HG02623 (cell line): ENCODE measurements at regions not wholly inside any gene's neighbourhood (a gene's known extent, or its start where the extent isn't known, plus 50 kb on each side); places are given as distances from the start of the nearest gene placed in this dataset.
"Not testable (repeated sequence)": the region's sequence is repeated elsewhere in the genome, so short reads cannot be mapped to it uniquely, and the experiment has no call there.

Source experiments
- ATAC-seq: cut with Tn5 transposase; IDR thresholded peaks from one replicate; pipeline ENCODE4 v1.9.1; 2021; ENCODE audit warnings: moderate library complexity; ENCODE audit not compliant: unreplicated experiment

DNA sequence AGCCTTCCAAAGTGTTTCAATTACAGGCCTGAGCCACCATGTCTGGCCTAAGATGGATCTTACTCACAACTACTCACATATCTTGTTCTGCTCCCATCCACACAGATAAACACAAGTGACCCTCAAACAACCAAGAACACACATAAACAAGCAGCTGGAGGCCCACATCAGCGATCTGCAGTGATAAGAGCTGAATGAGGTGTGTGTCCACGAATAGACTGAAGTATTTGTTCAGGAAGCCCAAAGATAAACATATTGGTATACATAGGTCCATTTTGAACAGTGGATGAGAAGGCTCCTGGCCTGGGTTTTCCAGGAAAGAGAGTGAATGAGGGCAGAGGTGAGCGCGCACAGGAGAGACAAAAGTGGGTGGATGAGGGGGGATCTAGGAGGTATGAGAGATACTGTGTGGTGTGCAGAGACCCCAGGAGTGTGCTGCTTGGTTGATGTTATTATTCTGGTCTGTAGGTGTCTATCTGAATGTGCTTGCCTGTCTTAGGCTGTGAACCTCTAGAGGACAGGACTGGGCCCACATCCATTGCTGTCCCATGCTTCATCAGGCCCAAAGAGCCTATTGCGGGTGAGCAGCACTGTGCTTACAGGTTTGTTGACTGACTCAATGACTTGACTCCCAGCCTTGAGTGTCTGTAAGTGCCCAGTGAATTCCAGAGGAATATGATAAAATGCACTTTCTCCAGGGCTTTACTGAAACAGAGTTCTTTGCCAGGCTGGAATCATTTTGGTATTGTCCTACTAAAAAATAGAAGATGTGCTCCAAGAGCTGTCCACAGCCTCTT lies 79.9 kb upstream of the ATP1A1 start:
- ATAC-seq: no peak

DNA sequence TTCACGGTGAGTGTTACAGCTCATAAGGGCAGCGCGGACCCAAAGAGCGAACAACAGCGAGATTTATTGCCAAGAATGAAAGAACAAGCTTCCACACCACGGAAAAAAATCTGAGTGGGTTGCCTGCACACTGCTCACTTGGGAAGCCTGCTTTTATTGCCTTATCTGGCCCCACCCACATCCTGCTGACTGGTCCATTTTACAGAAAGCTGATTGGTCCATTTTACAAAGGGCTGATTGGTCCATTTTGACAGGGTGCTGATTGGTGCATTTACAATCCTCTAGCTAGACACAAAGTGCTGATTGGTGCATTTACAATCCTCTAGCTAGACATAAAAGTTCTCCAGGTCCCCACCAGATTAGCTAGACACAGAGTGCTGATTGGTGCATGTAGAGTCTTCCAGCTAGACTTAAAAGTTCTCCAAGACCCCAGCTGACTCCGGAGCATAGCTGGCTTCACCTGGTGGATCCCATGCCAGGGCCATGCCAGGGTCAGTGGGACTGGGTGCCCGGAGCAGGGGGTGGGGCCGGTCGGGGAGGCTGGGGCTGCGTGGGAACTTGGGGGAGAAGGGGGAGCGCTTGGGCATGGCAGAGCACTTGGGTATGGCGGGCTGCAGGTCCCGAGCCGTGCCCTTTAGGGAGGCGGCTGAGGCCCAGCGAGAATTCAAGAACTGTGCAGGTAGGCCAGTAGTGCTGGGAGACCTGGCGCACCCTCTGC lies 75.4 kb upstream of the ATP1A1 start:
- ATAC-seq: no peak

DNA sequence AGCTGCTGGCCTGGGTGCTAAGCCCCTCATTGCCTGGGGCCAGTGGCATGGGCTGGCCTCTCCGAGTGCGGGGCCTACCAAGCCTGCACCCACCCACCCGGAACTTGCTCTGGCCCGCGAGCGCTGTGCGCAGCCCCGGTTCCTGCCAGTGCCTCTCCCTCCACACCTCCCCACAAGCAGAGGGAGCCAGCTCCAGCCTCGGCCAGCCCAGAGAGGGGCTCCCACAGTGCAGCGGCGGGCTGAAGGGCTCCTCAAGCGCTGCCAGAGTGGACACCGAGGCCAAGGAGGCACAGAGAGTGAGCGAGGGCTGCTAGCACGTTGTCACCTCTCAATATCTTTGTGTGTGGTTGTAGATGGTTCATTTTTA lies 74.8 kb upstream of the ATP1A1 start:
- not testable (repeated sequence) for ATAC-seq

DNA sequence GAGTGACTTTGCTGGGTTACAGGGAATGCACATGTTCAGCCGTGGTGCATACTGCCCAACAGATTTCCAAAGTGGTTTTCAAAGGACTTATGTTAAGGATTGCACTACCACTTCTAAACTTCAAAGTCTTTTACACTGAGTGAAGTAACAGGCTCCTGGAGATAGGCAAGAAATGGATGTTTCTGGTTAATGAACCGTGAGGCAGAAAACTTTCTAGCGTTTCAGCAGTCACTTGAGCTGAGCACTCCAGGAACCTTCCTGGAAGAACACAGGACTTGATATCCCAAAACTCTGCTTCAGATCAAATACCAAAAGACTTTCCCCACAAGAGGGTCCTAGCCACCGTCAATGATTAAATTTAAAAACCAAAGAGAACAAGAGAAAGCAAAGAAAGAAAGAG lies 74.3 kb upstream of the ATP1A1 start:
- no peak for ATAC-seq

DNA sequence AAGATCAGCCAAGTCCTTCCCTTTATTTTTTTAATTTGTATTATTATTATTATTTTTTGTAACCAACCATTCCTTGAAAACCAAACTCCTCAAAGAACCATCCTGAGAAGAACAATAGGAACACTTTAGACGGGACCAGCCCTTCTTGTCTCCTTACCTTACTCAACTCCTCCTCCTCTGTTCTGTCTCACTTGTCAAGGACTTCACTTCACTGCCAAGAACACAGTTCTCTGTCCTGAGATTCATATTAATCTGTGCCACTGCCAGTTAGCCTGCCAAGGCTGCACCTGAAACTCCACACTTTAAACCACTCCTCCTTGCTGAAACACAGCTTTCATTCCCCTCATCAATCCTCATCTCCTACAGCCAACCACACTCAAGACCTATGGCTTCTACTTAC lies 73.8 kb upstream of the ATP1A1 start:
- ATAC-seq: no peak

DNA sequence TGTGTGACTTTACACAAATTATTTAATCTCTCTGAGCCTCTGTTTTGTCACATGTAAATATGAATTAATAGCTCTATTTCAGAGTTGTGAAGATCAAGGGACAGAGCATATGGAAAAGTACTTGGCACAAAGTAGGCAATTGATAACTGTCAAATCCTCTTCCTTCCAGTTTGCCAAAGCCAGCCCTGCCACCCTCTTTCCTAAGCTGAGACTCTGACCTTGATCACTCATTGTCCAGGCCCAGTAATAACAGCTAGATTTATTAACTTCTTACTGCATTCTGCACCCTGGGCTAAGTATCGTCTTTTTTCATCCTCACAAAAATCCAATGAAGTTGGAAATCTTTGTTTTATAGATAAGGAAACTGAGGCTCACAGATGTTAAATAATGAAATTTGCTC lies 70.8 kb upstream of the ATP1A1 start:
- ATAC-seq: no peak

- ATAC-seq: no peak
These were observed 66.9 kb upstream of the ATP1A1 start for GRCh38 chr1:116306102-116306501.

- no peak for ATAC-seq
These were observed 66.1 kb upstream of the ATP1A1 start for GRCh38 chr1:116306840-116307442.

DNA sequence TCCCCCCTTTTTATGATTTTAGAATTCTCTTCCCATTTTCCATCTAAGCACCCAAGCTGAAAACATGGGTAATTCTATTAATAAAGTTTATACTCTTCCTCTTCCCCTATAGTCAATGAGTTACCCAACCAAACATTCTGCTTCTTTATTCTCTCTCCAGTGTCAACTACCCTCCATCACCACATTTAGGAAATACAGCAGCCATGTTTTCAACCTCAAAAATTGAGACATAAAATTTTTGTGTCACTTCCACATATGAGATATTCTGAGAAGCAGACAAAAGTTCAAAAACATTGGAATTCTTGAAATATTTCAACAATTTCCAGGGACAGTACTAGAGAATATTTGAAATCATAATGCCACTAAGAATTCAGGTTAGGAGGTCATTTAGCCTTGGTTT lies 64.8 kb upstream of the ATP1A1 start:
- ATAC-seq: no peak

GRCh38 chr1:116309090-116309870 lies 63.8 kb upstream of the ATP1A1 start:
- ATAC-seq: no peak

DNA sequence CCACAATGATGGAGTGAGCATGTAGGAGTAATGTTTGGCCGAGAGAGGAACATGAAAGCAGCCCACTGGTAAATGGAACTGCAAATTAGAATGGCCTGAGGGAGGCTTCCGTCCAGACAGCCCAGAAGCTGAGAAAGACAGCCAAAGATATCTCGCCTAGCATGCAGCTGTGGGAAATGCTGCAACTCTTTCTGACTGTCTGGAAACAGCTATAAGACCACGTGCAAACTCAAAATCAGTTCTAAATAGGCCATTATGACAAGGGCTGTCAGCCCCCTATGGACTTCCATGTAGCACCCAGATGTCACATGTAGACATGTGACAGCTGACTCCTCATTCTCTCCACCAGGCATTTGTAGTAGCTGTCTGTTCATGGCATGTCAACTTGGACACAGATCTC lies 62.9 kb upstream of the ATP1A1 start:
- ATAC-seq: no peak

DNA sequence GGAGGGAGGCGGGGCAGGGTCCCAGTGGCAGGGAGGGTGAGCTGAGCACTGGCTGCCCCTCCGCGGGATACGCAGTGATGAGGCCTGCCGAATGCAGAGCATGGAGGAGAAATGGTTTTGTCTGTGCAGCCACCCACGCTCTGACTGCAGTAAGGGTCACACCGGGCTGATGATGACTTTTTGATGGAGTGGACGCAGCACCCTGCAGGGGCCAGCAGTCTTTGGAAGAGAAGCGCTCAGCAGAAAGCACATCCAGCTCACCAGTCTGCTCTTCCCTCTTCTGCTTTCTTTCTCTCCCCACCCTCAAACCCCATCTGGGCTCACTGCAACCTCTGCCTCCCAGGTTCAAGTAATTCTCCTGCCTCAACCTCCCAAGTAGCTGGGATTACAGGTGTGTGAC lies 61.9 kb upstream of the ATP1A1 start:
- no peak for ATAC-seq

- no peak for ATAC-seq
These were observed 61.0 kb upstream of the ATP1A1 start for GRCh38 chr1:116311756-116312680.

DNA sequence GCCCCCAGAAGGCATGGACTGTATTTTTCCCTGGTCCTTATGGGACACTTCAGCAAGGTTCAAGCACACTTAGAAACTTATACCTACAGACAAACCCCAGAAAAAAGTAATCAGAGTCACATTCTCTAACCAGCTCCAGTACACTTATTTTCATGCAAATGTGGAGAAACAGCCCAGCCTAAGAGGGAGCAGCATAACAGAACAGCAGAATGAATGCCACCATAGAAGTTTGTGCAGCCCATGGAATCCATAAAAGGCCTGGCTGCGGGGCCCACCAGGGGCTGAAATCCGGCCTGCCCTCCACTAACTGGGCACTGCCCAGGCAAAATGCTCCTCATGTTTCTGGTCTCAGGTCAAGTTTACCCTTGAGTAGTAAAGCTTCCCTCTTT lies 60.4 kb upstream of the ATP1A1 start:
- no peak for ATAC-seq

- no peak for ATAC-seq
These were observed 59.3 kb upstream of the ATP1A1 start for GRCh38 chr1:116313776-116314175.

GRCh38 chr1:116314305-116314919 lies 58.6 kb upstream of the ATP1A1 start:
- no peak for ATAC-seq

GRCh38 chr1:116316373-116316772 lies 56.7 kb upstream of the ATP1A1 start:
- ATAC-seq: no peak

DNA sequence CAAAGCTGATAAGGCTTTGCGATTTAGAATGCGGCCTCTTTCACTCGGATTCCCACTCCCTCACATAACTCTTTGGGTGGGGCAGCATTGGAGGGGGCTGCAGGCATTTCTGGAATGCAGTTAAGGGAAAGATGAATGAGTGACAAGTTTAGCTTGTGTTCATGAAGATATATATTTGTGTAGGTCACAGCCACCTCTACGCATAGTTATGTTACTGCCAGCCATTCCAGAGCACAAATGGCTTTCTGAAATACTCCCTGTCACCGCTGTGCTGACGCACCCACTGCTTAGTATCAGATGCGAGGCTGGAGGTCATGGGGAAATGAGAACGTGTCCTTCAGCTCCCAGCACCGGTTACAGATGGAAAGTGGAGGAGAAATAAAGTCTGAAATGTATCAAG lies 54.1 kb upstream of the ATP1A1 start:
- no peak for ATAC-seq

- ATAC-seq: no peak
These were observed 52.2 kb upstream of the ATP1A1 start for GRCh38 chr1:116320874-116321273.

DNA sequence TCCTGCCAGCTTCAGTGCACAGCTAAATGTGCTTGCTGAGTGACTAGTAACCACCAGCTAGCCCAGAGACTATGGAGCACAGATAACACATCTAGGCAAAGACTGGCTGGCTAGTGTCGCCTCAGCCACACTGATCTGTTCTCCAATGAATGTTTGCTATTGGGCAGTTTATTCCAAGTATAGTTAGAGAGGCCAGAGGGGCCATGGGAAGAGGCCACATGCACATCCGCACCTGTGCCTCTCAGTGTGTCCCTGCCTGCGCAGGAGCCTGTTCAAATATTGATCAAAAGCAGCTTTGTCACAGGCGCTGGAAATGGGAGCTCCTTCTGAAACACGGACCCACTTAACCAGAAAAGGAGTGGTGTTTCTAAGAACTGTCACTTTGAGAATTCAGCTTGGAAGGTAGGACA lies 51.3 kb upstream of the ATP1A1 start:
- ATAC-seq: no peak
